Glutamatergic neuron (in vitro differentiated cells): ENCODE measurements at regions not wholly inside any gene's neighbourhood (a gene's known extent, or its start where the extent isn't known, plus 50 kb on each side); places are given as distances from the start of the nearest gene placed in this dataset.

Source experiments
- DNase-seq: peaks from one replicate; pipeline ENCODE4 v3.0.0; 2022
- H3K27ac Mint-ChIP-seq: one replicate; pipeline ENCODE4 v1.8.0; 2020; ENCODE audit warnings: mild to moderate bottlenecking, mixed read lengths, inconsistent platforms; ENCODE audit not compliant: unreplicated experiment
- H3K27me3 Mint-ChIP-seq: one replicate; pipeline ENCODE4 v1.8.0; 2020; ENCODE audit warnings: mild to moderate bottlenecking, moderate library complexity, mixed read lengths, inconsistent platforms; ENCODE audit not compliant: unreplicated experiment
- H3K36me3 Mint-ChIP-seq: one replicate; pipeline ENCODE4 v1.8.0; 2020; ENCODE audit warnings: mild to moderate bottlenecking, mixed read lengths, inconsistent platforms; ENCODE audit not compliant: unreplicated experiment
- H3K4me1 Mint-ChIP-seq: one replicate; pipeline ENCODE4 v1.8.0; 2020; ENCODE audit warnings: mild to moderate bottlenecking, low read depth, mixed read lengths, inconsistent platforms; ENCODE audit not compliant: unreplicated experiment
- H3K4me3 Mint-ChIP-seq: one replicate; pipeline ENCODE4 v1.8.0; 2020; ENCODE audit warnings: mild to moderate bottlenecking, mixed read lengths, inconsistent platforms; ENCODE audit not compliant: unreplicated experiment
- H3K9me3 Mint-ChIP-seq: one replicate; pipeline ENCODE4 v1.8.0; 2020; ENCODE audit warnings: mild to moderate bottlenecking, moderate library complexity, mixed read lengths, inconsistent platforms; ENCODE audit not compliant: unreplicated experiment
- TF ChIP-seq, protein P1 (sequence below): fragments of 200-600 bp; sonication (generic); IDR thresholded peaks from one replicate; pipeline ENCODE4 v1.5.0; 2021; ENCODE audit not compliant: partially characterized antibody, unreplicated experiment

DNA sequence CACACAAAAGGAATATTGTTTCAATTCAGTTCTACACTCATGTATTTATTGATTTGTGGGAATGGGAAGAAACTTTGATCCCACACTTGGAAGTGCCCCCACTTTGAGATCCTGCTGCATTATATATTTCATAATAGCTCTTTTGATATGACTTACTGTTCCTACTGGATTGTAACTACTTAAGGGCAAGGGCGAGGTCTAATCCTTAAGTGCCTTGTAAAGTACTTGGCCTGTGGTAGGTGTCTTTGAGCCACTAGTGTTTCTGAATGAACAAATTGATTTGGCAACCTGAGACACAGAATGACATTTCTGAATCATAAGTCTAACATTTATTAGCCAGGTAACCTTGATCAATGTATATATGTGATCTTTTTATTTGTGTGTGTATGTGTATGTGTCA lies 767.2 kb downstream of the RAB28 start:
- H3K4me1 Mint-ChIP-seq: no peaks in the 10 kb centered on the region
- H3K9me3 Mint-ChIP-seq: no peaks in the 10 kb centered on the region
- no peaks in the 10 kb centered on the region for H3K27me3 Mint-ChIP-seq
- no peak overlapping the region for H3K4me3 Mint-ChIP-seq
- DNase-seq: no peak
- no peak overlapping the region for H3K27ac Mint-ChIP-seq
- TF ChIP-seq, protein P1, sequence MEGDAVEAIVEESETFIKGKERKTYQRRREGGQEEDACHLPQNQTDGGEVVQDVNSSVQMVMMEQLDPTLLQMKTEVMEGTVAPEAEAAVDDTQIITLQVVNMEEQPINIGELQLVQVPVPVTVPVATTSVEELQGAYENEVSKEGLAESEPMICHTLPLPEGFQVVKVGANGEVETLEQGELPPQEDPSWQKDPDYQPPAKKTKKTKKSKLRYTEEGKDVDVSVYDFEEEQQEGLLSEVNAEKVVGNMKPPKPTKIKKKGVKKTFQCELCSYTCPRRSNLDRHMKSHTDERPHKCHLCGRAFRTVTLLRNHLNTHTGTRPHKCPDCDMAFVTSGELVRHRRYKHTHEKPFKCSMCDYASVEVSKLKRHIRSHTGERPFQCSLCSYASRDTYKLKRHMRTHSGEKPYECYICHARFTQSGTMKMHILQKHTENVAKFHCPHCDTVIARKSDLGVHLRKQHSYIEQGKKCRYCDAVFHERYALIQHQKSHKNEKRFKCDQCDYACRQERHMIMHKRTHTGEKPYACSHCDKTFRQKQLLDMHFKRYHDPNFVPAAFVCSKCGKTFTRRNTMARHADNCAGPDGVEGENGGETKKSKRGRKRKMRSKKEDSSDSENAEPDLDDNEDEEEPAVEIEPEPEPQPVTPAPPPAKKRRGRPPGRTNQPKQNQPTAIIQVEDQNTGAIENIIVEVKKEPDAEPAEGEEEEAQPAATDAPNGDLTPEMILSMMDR: no peak
- H3K36me3 Mint-ChIP-seq: no peaks in the 10 kb centered on the region

DNA sequence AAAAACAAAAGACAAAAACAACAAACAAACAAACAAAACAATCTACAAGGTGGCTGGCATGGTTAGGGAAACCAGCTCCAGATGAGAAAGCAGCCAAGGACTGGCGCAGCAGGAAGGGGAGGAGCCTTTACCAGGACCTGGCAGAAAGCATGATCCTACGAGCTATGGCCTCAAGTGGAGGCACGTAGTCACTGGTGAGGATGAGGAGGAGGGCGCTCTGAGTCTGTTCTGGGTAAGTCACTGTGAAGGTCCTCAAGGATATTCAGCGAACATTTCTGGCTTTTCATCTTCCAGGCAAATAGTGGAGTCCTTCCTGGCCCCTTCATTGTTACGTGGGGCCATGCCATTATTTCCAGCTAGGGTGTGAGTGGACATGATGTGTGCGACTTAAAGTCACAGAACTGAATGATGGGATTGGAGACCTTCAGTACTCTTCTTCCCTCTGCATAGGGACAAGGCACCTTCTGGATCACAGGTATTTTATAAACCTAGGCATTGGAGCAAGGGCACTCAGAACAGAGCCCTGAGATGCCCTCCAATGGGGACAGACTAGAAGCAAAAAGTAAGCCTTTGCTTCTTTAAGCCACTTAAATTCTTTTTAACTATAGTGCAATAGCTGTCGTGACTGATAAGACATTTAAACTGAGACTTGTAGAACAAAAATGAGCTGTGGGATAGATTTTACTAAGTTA lies 771.3 kb downstream of the RAB28 start:
- no peak for DNase-seq
- H3K36me3 Mint-ChIP-seq: no peaks in the 10 kb centered on the region
- no peak overlapping the region for H3K27ac Mint-ChIP-seq
- no peaks in the 10 kb centered on the region for H3K9me3 Mint-ChIP-seq
- TF ChIP-seq, protein P1: no peak
- H3K4me3 Mint-ChIP-seq: no peak overlapping the region
- H3K27me3 Mint-ChIP-seq: no peaks in the 10 kb centered on the region
- H3K4me1 Mint-ChIP-seq: no peaks in the 10 kb centered on the region

DNA sequence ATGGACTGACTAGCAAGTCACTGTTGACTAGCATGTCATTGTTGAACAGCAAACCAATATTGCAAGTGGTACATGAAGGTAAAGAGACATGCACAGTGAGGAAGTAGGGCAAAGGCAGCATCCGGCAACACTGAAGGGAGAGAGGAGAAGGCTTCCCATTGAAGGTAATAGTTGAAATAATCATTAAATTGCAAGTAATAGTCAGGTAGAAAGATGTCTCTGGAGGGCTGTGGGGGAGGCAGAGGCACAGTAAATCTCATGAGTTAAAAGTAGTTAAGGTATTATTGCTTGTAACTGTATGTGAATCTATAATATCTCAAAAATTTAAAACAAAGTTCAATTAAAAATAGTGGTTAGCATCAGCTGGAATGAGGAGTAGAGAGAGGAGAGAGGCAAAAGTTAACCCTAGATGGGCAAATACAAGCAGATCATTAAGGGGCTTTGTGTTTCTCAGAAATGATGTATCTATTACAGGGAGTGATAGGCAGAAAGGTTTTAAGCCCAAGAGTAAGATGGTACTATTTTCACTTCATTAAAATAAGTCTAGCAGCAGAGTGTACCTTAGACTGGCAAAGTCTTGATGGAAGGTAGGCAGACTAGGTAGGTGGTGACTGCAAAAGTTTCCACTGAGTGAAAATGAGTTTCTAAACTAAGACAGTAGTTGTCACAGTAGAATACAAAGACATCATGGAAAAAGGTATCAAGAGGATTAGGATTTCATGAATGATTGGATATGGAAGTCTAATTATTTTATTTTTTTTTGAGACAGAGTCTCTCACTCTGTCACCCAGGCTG lies 776.6 kb downstream of the RAB28 start:
- no peak overlapping the region for H3K27ac Mint-ChIP-seq
- no peaks in the 10 kb centered on the region for H3K27me3 Mint-ChIP-seq
- no peaks in the 10 kb centered on the region for H3K9me3 Mint-ChIP-seq
- no peak for DNase-seq
- no peaks in the 10 kb centered on the region for H3K36me3 Mint-ChIP-seq
- TF ChIP-seq, protein P1: no peak
- H3K4me1 Mint-ChIP-seq: no peaks in the 10 kb centered on the region
- H3K4me3 Mint-ChIP-seq: no peak overlapping the region

DNA sequence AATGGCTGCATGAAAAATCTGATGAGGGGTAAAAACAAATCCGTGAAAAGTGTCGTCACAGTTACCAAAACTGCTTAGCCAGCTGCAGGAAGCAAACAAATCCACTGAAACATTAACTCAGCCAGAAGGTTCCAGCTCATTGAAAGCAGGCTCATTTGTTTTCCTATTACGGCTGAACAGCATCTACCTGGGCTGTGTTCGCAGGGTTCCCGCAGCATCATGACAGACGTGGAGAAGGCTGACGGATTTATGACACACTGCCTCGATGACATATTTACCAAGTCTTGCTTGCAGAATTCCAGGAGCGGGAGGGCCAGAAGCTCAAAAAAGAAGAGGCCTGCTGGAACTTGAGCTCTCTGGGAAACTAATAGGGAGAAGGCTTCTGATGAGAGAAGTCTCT lies 781.1 kb downstream of the RAB28 start:
- no peak for DNase-seq
- H3K9me3 Mint-ChIP-seq: no peaks in the 10 kb centered on the region
- no peaks in the 10 kb centered on the region for H3K36me3 Mint-ChIP-seq
- no peak overlapping the region for H3K4me3 Mint-ChIP-seq
- no peaks in the 10 kb centered on the region for H3K27me3 Mint-ChIP-seq
- no peak overlapping the region for H3K27ac Mint-ChIP-seq
- TF ChIP-seq, protein P1: no peak
- no peaks in the 10 kb centered on the region for H3K4me1 Mint-ChIP-seq

DNA sequence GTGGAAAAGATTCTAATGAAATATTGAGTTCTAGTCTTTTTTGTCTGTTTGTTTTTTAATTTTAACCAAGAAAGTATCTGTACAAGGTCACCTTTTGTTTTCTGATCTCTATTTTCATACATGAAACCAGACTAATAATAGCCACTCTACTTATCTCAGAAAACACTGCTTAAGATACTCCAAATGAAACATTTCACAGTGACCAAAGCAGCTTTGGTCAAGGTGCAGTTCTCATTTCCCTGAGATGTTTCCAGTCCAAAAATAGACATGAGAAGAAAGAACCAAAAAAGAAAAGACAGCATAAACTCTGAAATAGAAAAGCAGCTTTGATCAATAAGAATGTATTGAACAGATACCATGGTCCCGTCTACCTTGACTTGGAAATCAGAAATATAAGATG lies 782.8 kb downstream of the RAB28 start:
- H3K36me3 Mint-ChIP-seq: no peaks in the 10 kb centered on the region
- no peak overlapping the region for H3K27ac Mint-ChIP-seq
- no peaks in the 10 kb centered on the region for H3K9me3 Mint-ChIP-seq
- TF ChIP-seq, protein P1: no peak
- no peaks in the 10 kb centered on the region for H3K27me3 Mint-ChIP-seq
- no peak overlapping the region for H3K4me3 Mint-ChIP-seq
- H3K4me1 Mint-ChIP-seq: no peaks in the 10 kb centered on the region
- no peak for DNase-seq
